Bronchial epithelial cell (primary cell): ENCODE measurements at regions not wholly inside any gene's neighbourhood (a gene's known extent, or its start where the extent isn't known, plus 50 kb on each side); places are given as distances from the start of the nearest gene placed in this dataset.
"Not testable (repeated sequence)": the region's sequence is repeated elsewhere in the genome, so short reads cannot be mapped to it uniquely, and the experiment has no call there.

Source experiments
- DNase-seq: peaks from one replicate; pipeline ENCODE4 v3.0.0-alpha.2; 2010; ENCODE audit warnings: low read depth
- FAIRE-seq: peaks from 2 replicates; lab custom pipeline; 2011; peaks lifted over from hg19 to GRCh38; lab: Jason Lieb, UNC
- H3K27me3 ChIP-seq: 2 replicates; pipeline ENCODE4 v1.5.1; 2011; ENCODE audit warnings: low read length; ENCODE audit not compliant: control insufficient read depth, insufficient read depth
- H3K36me3 ChIP-seq: 2 replicates; pipeline ENCODE4 v1.5.1; 2011; ENCODE audit warnings: low read length; ENCODE audit not compliant: control insufficient read depth, insufficient read depth
- H3K4me3 ChIP-seq: 2 replicates; pipeline ENCODE4 v1.5.1; 2011; ENCODE audit warnings: mild to moderate bottlenecking, low read depth, low read length, control low read depth
- TF ChIP-seq, protein P1 (sequence below): IDR thresholded peaks from 2 replicates; pipeline ENCODE4 v1.5.1; 2011; ENCODE audit warnings: mild to moderate bottlenecking, moderate library complexity, low read length, control low read depth, inconsistent platforms; ENCODE audit not compliant: insufficient read depth, severe bottlenecking

DNA sequence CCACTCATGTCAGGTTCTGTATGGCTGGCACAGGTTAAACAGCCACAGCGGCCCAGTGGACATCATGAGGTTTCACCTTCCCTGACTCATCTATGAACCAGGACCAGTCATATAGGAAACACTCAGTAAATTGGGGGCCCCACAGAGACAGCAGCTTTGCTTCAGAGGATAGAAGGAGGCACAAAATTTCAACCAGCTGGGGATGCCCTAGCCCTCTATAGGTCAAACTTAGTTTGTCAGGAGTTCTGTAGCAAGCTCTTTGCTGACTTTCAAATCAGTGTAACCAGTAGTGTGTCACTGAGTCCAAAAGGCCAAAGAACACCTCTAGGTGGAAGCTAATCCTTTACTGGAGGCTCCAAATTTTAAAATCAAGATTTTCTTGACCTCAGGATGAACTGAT is 4157.8 kb upstream of the TPTE start:
- H3K4me3 ChIP-seq, FAIRE-seq, H3K27me3 ChIP-seq, H3K36me3 ChIP-seq, DNase-seq: not testable (repeated sequence)

DNA sequence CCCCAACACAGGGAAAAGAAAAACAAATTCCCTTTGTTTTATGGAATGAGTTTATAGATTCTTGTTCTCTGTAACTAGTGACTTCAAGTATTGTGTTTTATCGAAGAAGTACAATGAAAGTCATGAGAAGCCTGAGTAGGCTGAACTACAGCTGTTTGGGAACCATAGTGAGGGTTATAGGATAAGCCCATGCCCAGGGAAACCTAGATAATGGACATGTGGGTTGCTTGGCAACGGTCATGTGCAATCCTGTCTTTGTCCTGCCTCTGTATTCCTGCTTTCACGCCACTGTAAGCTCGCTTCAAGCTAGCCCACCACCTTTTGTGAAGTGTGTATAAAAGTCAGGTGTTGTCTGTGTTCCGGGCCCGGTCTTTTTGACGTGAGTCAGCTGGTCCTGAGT is 4152.6 kb upstream of the TPTE start:
- not testable (repeated sequence) for DNase-seq, H3K36me3 ChIP-seq, FAIRE-seq, H3K27me3 ChIP-seq
- peak overlapping the region; percentile 32 for H3K4me3 ChIP-seq

DNA sequence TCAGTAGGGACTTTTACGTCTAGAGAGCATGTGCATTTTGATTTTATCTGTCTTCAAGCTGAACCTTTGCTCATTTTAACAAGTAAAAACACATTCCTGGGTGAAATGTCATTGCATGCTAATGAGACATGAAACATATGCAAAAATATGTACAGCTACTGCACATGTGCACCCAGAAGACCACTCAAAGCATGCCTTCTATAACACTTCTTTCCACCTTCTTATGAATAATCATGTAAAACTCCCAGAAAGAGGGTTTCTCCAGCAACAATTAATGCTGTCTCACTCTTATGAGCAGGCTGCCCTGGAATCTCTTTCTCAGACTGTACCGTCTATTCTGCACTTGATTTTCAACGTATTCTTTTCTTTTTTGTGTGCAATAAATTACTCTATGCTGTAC is 4148.1 kb upstream of the TPTE start:
- H3K27me3 ChIP-seq, H3K4me3 ChIP-seq, FAIRE-seq, H3K36me3 ChIP-seq: not testable (repeated sequence)
- DNase-seq: peak; percentile 10

DNA sequence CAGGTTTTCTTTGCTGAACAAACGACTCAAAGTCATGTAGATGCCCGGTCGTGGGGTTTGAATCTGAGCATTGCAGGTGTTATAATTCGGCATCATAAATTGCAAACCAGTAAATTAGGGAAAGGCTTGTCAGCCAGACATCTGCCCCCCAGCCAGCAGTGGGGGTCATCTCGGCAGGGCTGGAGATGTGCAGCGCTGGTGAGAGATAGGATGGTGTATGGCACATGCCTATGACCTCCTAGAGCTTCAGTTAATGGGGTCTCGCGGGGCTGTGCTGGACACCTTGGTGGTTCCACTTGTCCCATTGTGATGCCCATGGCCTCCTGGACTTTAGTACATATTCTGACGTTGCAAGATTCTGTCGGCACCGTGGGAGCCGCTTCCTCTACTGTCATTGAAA is 4147.2 kb upstream of the TPTE start:
- not testable (repeated sequence) for H3K36me3 ChIP-seq, DNase-seq, FAIRE-seq

DNA sequence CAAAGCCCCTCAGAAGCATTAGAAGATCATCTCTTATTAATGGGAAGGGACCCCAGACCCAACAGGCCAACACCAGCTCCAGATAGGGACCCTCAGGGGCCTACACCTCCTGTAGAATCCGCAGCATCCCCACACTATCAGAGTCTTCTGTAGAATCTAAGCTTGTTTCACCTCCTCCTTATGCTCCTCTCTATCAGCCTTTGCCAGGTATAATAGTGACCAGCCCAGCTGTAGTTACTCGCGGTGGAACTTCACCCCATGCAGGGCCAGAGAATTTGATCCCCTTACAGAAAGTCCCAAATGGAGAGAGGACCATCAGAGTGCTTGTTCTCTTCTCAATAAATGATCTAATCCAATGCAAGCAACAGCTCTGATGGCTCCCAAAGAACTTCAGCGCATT is 4146.5 kb upstream of the TPTE start:
- H3K27me3 ChIP-seq, FAIRE-seq, H3K4me3 ChIP-seq, H3K36me3 ChIP-seq, DNase-seq: not testable (repeated sequence)

More for the DNA sequence above, 4147.2 kb upstream of the TPTE start:
- H3K4me3 ChIP-seq, H3K27me3 ChIP-seq: not testable (repeated sequence)
- TF ChIP-seq, protein P1, sequence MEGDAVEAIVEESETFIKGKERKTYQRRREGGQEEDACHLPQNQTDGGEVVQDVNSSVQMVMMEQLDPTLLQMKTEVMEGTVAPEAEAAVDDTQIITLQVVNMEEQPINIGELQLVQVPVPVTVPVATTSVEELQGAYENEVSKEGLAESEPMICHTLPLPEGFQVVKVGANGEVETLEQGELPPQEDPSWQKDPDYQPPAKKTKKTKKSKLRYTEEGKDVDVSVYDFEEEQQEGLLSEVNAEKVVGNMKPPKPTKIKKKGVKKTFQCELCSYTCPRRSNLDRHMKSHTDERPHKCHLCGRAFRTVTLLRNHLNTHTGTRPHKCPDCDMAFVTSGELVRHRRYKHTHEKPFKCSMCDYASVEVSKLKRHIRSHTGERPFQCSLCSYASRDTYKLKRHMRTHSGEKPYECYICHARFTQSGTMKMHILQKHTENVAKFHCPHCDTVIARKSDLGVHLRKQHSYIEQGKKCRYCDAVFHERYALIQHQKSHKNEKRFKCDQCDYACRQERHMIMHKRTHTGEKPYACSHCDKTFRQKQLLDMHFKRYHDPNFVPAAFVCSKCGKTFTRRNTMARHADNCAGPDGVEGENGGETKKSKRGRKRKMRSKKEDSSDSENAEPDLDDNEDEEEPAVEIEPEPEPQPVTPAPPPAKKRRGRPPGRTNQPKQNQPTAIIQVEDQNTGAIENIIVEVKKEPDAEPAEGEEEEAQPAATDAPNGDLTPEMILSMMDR: peak; percentile 14

DNA sequence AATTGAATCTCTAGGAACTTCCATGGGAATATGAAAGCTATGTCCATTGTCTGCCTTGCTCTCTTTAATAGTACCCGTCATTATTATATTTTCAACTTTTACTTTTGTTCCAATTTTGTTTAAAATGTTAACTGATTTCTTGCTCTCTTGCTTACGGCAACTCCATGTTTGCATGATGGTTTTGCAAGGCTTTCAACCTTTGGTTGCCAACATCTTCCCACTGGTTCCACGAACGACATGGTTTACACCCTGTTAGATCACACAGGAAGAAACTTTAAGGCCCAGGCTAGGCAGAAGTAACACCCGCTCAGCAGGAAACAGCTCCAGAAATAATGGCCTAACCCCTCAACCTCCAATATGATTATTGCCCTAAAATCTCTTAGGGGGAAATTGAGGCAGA is 4145.6 kb upstream of the TPTE start:
- H3K36me3 ChIP-seq, FAIRE-seq, H3K4me3 ChIP-seq, DNase-seq, H3K27me3 ChIP-seq: not testable (repeated sequence)

DNA sequence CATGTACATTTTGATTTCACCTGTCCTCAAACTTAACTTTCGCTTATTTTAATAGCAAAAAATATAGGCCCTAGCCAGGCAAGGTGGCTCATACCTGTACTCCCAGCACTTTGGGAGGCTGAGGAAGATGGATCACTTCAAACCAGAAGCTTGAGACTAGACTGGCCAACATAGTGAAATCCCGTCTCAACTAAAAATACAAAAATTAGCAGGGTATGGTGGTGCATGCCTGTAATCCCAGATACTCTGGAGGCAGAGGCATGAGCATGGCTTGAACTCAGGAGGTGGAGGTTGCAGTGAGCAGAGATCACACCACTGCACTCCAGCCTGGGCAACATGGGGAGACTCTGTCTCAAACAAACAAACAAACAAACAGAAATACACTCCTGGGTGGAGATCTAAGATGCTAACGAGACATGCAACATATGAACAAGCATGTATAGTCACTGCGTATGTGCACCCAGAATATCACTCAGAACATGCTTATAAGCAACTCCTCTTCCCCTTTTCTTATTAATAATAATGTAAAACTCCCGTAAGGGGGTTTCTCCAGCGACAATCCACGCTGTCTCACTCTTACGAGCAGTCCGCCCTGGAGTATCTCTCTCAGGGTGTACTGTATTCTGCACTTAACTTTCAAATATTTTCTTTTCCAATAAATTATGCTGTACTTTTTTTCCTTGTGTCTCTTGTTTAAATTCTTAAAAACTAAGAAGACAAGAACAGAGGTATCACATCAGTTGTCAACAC is 4144.9 kb upstream of the TPTE start:
- H3K27me3 ChIP-seq, H3K36me3 ChIP-seq, DNase-seq, H3K4me3 ChIP-seq, FAIRE-seq: not testable (repeated sequence)
